ENCODE measurements at regions not wholly inside any gene's neighbourhood (a gene's known extent, or its start where the extent isn't known, plus 50 kb on each side); places are given as distances from the start of the nearest gene placed in this dataset.

- no peak for TF ChIP-seq CTCF (IDR thresholded peaks at IDR 0.05)
- no peak for TF ChIP-seq ZFX (IDR thresholded peaks at IDR 0.05; ENCODE audit: borderline replicate concordance)
Observed at GRCh38 chr13:44088411-44088810, 208.7 kb downstream of the LACC1 start.

Data from 22Rv1 (cell line).